NCI-H1105 (cell line): ENCODE measurements at regions not wholly inside any gene's neighbourhood (a gene's known extent, or its start where the extent isn't known, plus 50 kb on each side); places are given as distances from the start of the nearest gene placed in this dataset.

Experiments
- DNase-seq: peaks from one replicate; lab custom pipeline; 2025; lab: John Stamatoyannopoulos, UW

DNA sequence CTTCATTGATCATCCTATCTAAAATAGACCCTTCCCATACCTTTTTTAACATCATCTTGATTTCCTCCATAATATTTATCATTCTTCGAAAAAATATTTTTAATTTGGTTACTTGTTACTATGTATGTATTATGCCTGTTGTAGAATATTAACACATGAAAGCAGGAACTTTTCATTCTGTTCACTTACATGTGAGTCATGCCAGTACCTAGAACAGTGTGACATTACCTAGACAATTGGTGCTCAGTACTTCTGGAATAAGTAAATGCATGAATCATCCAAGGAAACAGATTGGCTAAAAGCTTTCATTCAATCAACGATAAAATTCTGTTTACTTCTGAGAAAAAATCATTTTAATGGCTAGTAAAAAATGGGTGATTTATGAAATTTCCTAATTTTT, 76.4 kb downstream of the CXXC4 start:
- no peak for DNase-seq

DNA sequence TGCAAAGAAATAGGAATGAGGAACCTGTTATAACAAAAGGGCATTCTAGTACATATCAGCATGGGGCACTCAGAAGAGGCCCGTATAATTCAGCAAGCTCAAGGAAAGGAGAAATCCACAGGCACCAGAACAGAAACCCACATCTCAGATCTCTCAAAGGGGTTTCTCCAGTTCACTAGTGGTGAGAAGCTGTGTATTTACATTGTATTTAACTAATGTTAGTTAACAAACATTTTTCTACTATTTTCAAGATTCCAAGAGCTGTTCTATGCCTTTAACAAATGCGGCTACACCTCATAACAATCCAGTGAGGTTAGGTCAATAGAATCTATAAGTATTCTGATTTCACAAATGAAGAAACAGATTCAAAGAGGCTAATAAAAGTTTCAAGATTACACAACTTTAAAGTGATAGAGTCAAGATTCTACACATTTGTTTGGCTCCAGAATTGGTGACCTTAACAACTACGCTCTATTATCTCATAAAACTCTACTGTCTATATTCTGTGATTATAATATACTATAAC, 77.3 kb downstream of the CXXC4 start:
- DNase-seq = no peak

DNA sequence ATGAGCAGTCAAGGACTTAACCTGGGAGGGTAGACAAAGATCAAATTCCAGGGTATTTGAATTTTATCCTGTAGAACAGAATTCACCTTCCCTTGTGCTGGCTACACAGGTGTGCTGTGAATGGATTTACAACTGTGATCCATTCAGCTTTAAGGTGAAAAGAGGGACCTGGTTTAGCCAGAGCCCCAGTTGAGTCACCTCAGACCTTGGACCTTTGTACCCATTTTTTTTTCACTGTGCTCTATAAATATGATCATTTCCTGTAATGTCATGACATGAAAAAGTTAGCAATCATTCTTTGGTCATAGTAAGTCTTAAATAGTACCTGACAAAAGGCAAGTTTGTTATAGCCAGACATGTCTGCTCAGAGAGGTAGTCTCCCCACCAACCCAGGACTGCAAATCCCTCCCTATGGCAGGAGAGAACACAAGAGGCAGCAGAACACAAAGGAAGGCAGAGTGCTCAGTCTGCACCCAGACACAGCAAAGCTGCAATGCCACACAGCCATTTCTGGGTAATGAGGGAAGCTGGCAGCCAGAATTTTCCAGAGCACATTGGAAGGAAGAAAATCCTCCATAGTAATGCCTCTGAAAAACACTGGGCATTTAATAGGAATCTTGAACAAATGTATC, 77.9 kb downstream of the CXXC4 start:
- DNase-seq = no peak

DNA sequence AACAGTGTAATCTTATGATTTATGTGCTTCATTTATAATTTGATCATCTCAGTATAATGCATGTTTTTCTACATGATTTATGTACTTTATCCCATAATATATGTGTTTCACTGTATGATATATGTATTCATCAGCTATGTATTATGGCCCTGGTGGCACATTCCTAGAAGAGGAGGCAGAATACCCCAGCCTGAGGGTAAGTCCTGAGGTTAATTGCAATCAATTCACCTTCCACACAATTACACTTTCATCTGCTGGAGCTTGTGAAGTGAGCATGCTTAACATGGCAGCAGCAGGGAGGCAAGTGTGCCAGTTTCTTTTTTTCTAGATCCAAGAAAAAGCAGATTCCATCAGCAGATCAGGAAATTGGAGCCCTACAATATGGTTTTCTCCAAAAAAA, 81.2 kb downstream of the CXXC4 start:
- DNase-seq = no peak

DNA sequence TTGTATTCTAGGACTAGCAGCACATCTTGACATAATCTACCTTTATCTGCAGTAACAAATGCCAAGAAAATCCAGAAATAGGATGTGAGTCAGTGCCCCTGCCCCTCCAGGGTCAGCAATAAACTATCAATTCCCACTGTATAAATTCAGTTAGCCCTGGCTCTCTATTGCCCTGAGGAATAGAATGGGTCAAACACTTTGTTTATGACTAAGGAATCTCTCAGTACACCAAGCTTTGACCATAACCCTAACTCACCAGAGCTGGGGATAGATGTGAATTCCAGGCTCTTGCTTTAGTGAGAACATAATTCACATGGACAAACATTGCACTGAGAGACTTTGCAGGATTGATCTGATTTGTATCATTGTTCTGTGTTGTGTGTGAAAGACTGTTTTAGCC, 82.3 kb downstream of the CXXC4 start:
- no peak for DNase-seq

DNA sequence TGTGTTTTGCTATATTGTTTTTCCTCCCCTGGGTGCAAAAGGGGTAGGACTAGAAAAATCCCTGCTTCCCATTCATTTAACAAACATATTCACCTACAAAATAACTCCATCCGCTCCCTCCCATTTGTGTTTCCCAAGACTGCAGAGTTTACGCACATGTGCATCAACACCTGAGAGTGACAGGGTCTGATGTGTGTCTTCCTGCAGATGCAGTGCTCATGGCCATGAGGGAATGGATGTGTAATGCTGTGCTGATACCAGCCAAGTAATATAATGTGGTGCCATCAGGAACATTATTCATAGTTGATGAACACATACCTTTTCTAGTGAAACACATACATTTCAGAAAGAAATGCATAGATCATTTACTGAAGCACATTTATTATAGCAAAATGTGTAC, 83.2 kb downstream of the CXXC4 start:
- no peak for DNase-seq

DNA sequence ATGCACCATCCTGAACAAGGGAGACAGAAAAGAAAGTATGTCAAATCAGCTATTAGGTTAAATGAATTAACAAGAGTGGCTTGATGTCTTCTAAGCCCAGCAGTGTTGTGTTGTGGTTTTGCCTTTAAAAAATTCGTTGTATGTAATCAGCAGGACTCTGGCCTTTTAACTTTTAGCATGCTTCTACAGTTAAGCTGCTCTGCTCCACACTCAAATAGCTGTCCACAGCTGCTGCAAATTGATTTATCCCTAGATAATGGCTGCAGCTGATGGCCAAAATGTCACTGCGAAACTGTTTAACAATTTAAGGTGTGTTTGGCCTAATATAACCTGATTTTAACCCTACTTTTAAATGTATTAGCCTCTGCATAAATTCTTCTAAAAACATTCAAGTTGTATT, 85.8 kb downstream of the CXXC4 start:
- no peak for DNase-seq

DNA sequence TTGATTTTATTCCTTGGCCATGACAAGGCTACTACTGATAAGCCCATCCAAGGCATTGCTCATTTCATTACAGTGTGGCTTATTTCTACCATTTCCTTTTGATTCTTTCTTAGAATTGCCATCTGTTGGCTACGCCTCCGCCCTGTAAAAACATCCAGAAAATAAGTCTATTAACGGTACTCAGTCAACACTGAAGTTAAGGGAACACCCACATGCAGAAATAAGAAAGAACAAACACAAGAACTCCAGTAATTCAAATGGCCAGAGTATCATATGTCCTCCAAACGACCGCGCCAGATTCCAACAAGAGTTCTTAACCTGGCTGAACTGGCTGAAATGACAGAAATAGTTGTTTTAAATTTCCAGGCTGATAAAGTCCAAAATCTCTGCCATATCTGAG, 90.3 kb downstream of the CXXC4 start:
- DNase-seq = no peak

DNA sequence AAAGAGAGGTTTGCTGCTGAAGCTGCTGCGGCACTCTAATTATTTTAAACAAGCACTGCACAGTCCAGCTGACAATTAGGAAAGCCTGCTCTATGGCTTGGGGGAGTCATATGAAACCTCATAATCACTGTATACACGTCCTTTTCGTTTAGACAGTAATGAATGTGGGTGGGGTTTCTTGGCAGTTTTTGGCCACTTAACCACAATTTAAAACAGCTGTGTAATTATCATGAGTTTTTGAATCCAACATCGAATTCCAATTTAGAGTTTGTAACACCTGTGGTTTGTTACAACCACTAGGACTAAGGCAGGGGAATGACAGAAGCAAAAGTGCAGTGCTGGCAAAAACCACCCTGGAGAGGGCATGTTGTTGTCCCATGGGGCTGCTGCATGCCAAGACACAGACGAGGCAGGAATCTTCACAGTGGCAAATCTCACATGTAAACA, 99.5 kb downstream of the CXXC4 start:
- peak; percentile 72 for DNase-seq

DNA sequence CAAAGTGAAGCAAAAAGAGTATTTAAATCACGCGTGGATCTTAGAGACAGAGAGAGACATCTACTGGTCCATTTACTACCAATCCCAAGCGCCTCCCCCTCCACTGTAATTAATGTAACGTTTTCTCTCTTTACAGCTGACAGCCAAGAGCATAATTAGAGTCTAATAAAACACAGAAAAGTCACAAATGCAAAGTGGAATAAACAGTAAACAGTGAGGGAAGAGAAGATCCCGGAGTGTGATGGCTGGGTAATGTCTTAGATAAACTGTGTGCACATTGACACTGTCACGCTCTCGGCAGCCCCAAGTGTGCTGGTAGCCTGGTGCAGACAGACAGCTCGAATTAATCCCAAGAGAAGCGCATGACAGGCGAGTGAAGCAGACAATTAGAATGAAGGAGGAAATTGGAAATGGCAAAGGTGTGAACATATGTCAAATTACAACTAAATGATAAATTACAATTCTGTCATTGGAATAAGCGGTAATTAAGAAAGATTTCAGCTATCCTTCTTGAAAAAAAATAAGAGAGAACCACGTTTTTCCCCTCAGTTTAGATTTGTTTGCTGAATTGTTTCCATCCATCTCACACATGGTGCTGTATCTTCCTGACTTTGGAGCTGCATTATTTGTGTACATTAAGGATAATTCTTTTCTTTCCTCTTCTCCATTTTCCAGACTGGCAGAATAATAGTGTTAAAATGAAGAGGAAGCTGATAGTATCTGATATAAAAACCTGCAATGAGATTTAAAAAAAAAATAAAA, 100.1 kb downstream of the CXXC4 start:
- DNase-seq = no peak

DNA sequence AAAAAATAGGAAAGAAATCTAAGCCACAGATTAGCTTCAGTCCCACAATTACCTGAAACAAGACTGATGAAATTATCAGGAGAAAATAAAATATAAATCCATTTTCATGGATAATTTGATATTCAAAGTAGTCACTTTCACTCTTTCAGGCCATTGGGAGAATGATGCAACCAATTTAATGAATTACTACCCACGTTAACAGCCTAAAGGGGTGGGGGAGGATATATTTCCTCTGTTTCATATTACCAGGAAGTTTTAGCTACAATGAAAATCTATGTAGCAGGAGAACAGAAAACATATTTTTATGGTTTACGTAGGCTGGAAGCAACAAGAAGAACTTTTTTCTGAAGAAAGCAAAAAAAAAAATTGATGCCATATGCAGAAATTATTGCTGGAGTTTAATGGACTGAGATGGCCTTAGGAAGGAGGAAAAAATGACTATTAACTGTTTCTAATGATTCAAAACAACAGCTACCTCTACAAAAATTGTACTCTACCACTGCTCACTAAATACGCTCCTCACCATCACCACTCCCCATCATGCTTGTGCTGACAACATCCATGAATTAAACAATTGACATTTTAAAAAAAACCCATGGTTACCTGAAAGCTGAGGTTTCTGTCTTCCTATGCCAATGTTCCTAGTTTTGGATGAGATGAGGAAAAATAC, 100.9 kb downstream of the CXXC4 start:
- no peak for DNase-seq

DNA sequence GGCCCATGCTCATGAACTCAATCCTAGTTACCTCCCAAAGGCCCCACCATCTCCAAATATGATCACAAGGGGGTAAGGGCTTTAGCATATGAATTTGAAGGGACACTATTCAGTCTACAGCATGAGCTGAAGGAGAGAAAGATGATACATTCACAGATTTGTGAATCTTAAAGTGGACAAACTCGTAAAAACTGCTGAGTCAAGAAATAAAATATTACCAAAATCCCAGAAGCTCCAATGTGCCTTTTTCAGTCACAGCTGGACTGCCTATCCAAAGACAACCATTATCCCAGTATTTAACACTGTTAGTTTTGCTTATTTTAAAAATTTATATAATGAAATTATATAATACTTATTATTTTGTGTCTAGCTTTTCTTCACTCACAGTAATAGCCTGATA, 109.0 kb downstream of the CXXC4 start:
- DNase-seq = no peak

DNA sequence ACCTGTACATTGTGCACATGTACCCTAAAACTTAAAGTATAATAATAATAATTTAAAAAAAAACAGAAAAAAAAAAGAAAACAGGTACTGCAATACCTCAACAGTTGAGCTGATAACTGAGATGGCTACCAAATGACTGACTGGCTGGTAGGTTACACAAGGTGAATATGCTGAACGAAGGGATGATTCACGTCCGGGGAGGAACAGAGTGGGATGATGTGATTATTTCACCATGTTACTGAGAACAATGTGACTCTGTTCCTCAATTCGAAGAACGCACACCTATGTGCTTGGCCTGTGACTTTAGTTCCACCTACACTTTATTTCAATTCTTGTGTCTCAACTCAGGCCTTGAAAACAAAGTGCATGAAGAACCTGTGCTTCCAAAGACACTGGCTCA, 111.7 kb downstream of the CXXC4 start:
- no peak for DNase-seq

DNA sequence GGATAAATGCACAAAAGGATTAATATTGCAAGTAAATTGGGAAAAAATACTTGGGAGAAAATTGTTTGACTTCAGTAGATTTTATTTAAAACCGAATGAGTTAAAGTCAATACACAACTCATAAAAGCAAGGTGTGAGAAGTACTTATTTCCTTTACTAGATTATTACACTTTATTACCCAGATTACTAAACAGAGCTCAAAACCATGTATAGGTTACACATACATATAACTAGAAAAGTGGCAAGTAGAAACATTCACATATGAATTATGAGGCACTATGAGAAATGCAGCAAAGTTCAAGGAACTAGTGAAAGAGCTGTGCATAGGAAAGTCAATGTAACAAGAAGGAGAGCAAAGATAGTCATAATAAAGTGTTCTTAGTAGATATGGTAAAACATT, 113.0 kb downstream of the CXXC4 start:
- no peak for DNase-seq

DNA sequence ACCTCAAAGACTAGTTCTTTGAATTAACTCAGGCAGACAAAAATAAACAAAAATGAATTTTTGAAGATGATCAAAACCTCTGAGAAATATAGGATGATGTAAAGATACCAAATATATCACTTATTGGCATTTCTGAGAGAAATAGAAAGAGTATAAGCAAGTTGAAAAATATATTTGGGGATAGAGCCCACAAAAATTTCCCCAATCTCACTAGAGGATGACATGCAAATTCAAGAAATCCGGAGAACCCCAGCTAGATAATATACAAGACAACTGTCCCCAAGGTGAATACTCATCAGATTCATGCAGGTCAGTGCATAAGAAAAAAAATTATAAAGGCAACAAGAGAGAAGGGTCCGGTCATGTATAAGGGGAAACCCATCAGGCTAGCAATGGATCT, 129.1 kb downstream of the CXXC4 start:
- DNase-seq = no peak

DNA sequence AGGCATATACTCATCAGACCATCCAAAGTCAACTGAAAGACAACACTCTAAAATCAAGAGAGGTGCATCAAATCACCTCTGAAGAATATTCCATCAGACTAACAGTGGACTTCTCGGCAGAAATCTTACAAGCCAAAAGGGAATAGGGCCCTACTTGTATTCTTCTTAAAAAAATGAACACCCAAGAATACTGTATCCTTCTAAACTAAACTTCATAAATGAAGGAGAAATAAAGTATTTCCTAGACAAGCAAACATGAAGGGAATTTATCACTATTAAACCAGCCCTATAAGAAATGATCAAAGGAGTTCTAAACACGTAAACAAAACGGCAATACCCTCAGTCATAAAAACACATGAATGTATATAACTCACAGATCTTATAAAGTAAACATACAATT, 141.2 kb downstream of the CXXC4 start:
- DNase-seq = no peak

DNA sequence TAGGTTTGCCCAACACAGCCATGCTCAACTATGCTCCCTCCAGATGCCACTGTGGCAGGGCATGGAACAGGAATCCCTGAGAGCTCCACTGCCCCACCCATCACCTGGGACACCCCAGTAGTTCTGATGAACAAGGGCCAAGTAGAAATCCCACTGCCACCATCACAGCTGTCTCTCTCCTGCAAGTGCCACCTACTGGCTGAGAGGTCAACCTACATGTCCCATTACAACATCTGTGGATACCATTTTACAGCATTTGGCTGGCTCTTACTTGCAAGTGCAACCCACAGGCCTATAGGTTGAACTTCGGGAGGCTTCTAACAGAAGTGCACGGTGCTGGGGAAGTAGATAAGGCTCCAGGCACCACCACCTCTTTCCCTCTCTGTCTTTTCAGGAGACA, 142.5 kb downstream of the CXXC4 start:
- DNase-seq = no peak

DNA sequence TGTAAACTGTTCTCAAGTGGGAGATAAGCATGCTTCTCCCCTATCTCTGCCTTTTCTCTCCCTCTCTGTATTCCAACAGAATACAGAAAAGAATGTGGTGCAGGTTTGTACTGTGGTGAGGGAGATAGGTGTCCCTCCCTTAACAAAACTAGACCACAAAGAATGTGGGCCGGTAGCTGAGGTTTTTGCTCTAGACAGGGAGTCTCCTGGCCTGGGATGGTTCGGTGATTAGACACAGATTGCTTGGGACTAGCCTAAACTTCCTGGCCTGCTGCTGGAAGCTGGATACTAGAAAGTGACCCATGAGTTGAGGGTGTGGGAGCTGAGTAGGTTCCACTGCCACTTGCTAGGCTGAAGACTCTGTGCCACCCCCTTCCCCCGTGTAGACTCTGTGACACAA, 143.0 kb downstream of the CXXC4 start:
- no peak for DNase-seq

DNA sequence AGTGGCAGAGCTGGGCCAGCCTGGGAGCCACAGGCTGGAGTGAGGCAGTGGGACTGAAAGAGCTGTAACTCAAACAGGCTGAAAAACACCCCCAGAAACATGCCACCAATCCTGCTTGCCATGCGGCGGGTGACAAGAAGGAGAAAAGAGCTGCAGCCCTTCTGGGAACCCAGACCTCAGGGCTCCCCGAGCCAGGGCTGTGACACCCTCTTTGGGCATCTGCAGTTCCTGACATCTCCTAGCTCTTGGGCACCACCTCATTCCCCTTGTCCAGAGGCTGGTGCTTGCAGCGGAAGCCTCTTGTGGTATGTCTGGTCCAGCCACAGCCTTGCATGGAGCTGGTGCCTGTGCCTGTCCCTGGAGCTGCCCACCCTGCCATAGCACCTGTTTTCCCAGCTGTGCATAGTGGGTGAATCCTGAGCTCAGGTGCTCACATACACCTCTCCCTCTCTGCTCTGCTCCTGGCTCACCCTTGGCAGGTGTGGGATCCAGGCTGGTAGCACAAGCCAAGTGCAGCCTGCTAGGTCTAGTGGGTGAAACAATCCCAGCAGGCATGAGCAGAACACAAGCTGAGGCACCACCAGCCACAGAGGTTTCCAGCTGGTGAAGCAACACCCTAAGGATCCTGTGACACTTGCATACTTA, 149.0 kb downstream of the CXXC4 start:
- no peak for DNase-seq

DNA sequence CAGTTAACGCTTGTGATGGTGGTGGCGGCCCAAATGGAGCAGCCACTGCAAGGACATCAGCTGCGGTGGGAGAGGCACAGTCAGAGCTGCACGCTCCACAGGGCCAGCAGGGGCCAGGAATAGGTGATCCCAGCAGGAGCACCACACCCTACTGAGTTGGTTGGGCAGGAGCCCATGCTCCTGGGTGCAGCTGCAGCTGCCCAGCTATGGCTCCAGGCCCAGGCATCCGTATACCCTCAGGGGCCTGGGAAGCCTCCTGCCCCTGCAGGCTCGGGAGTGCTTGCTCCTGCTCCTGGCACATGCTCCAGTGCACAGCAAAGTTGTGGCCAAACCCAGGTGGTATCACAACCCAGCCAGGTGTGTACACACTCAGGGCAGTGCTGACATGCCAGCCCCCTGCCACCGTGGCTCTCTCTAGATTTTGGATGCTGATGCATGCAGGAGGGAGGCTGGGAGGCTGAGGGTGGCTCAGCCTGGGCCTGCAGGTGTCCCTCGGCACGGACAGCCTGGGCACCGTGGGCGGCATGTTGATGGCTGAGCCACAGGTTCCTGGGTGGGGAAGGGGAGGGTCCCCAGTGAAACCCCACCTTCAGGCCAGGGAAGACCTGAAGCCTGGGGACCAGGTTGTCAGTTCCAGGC, 150.2 kb downstream of the CXXC4 start:
- no peak for DNase-seq

DNA sequence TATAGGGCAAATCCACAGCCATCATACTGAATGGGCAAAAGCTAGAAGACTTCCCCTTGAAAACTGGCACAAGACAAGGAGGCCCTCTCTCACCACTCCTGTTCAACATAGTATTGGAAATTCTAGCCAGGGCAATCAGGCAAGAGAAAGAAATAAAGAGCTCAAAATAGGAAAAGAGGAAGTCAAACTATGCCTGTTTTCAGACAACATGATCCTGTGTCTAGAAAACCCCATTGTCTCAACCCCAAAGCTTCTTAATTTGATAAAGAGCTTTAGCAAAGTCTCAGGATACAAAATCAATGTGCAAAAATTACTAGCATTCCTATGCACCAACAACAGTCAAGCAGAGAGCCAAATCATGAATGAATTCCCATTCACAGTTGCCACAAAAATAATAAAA, 160.3 kb downstream of the CXXC4 start:
- DNase-seq = no peak
